ENCODE measurements at regions not wholly inside any gene's neighbourhood (a gene's known extent, or its start where the extent isn't known, plus 50 kb on each side); places are given as distances from the start of the nearest gene placed in this dataset.

DNA sequence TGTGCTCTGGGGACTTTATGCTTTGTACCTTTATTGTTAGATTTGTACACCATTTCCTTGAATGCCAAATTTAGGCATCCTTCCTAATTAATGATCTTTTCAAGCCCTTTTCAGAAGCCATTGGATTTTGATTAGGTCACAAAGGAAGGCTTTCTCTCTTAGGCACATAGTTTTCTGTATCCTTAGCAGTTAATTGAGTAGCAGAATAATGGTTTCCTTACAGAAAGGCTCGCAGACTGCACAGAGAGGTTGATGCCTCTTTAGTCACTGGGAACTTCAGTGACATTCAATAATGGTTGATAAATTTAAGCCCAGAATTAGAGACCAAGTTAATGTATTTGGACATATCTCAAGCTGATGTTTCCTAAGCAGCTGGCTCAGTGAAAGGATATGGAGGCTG lies 139.1 kb upstream of the VGLL2 start:
- H3K9me3 ChIP-seq (ENCODE audit: control insufficient read depth in 2 of 3, insufficient read depth in 1 of 3, low read length in 3 of 3), result no peaks in the 10 kb centered on the region
- intact Hi-C loops (cut with DNase I), result no loop called here
- H3K27ac ChIP-seq (ENCODE audit: low read depth in 2 of 2, low read length in 2 of 2), result no peak overlapping the region
- no peaks in the 10 kb centered on the region for H3K36me3 ChIP-seq (ENCODE audit: control insufficient read depth in 2 of 3, insufficient read depth in 3 of 3, low read length in 3 of 3)
- no peak overlapping the region for H3K4me3 ChIP-seq (ENCODE audit: low read length in 3 of 3)
- TF ChIP-seq, protein P1, sequence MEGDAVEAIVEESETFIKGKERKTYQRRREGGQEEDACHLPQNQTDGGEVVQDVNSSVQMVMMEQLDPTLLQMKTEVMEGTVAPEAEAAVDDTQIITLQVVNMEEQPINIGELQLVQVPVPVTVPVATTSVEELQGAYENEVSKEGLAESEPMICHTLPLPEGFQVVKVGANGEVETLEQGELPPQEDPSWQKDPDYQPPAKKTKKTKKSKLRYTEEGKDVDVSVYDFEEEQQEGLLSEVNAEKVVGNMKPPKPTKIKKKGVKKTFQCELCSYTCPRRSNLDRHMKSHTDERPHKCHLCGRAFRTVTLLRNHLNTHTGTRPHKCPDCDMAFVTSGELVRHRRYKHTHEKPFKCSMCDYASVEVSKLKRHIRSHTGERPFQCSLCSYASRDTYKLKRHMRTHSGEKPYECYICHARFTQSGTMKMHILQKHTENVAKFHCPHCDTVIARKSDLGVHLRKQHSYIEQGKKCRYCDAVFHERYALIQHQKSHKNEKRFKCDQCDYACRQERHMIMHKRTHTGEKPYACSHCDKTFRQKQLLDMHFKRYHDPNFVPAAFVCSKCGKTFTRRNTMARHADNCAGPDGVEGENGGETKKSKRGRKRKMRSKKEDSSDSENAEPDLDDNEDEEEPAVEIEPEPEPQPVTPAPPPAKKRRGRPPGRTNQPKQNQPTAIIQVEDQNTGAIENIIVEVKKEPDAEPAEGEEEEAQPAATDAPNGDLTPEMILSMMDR (IDR thresholded peaks at IDR 0.05; ENCODE audit: borderline replicate concordance, extremely low read depth, insufficient read depth), result no peak
- FAIRE-seq (no peak), DNase-seq (no peak)
- no peak overlapping the region for H3K9ac ChIP-seq (ENCODE audit: low read length in 3 of 3)
- H3K4me1 ChIP-seq (ENCODE audit: control insufficient read depth in 2 of 3, insufficient read depth in 2 of 3, low read depth in 1 of 3, low read length in 3 of 3), result no peaks in the 10 kb centered on the region
- H3K27me3 ChIP-seq (ENCODE audit: control insufficient read depth, insufficient read depth, low read length), result no peaks in the 10 kb centered on the region

DNA sequence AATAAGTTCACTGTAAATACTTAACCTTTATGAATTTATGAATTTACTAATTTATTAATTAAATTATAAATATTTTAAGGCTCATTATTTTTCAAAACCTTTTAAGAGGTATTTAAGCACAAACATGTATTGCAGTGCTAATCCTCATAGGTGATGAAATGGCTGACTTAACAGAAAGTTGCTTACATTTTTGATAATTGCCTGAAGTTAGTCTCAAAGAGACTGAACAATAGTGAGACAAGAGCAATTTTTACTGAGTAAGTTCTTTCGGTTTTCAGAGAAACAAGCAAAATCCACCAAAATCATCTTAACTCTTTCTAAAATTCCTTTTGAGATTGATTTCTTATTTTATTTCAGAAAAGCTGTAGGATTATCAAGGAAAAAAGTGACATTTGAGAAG lies 137.3 kb upstream of the VGLL2 start:
- no peak for FAIRE-seq
- Histone ChIP-seq H3K4me1 (ENCODE audit: control insufficient read depth in 2 of 3, insufficient read depth in 2 of 3, low read depth in 1 of 3, low read length in 3 of 3) (no peaks in the 10 kb centered on the region), H3K9me3 (ENCODE audit: control insufficient read depth in 2 of 3, insufficient read depth in 1 of 3, low read length in 3 of 3) (no peaks in the 10 kb centered on the region), H3K27me3 (ENCODE audit: control insufficient read depth, insufficient read depth, low read length) (no peaks in the 10 kb centered on the region), H3K4me3 (ENCODE audit: low read length in 3 of 3) (no peak overlapping the region), H3K36me3 (ENCODE audit: control insufficient read depth in 2 of 3, insufficient read depth in 3 of 3, low read length in 3 of 3) (no peaks in the 10 kb centered on the region), H3K9ac (ENCODE audit: low read length in 3 of 3) (no peak overlapping the region), H3K27ac (ENCODE audit: low read depth in 2 of 2, low read length in 2 of 2) (no peak overlapping the region)
- intact Hi-C loops (cut with DNase I), result no loop called here
- TF ChIP-seq, protein P1 (IDR thresholded peaks at IDR 0.05; ENCODE audit: borderline replicate concordance, extremely low read depth, insufficient read depth), result no peak
- no peak for DNase-seq

DNA sequence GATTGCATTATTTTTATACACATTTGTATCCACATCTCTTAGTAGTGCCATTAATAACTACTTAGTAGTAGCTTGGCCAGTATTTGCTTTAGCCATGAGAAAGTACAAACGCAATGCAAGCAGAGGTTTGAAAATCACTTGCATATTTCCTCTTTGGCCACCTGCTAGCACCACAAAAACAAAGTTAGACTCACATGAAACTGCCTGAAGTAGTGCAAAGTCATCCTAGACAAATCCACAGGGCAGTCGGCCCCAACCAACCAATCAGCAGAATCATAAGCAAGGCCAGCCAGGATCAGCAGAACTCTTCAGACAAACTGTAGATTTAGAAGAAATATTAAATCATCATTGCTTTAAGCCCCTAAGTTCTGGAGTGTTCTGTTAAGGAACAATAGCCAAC lies 135.2 kb upstream of the VGLL2 start:
- intact Hi-C loops (cut with DNase I), result no loop called here
- TF ChIP-seq, protein P1 (IDR thresholded peaks at IDR 0.05; ENCODE audit: borderline replicate concordance, extremely low read depth, insufficient read depth), result no peak
- DNase-seq, result no peak
- Histone ChIP-seq H3K4me3 (ENCODE audit: low read length in 3 of 3) (no peak overlapping the region), H3K27ac (ENCODE audit: low read depth in 2 of 2, low read length in 2 of 2) (no peak overlapping the region), H3K9me3 (ENCODE audit: control insufficient read depth in 2 of 3, insufficient read depth in 1 of 3, low read length in 3 of 3) (no peaks in the 10 kb centered on the region), H3K4me1 (ENCODE audit: control insufficient read depth in 2 of 3, insufficient read depth in 2 of 3, low read depth in 1 of 3, low read length in 3 of 3) (no peaks in the 10 kb centered on the region), H3K27me3 (ENCODE audit: control insufficient read depth, insufficient read depth, low read length) (no peaks in the 10 kb centered on the region), H3K9ac (ENCODE audit: low read length in 3 of 3) (no peak overlapping the region), H3K36me3 (ENCODE audit: control insufficient read depth in 2 of 3, insufficient read depth in 3 of 3, low read length in 3 of 3) (no peaks in the 10 kb centered on the region)
- no peak for FAIRE-seq

DNA sequence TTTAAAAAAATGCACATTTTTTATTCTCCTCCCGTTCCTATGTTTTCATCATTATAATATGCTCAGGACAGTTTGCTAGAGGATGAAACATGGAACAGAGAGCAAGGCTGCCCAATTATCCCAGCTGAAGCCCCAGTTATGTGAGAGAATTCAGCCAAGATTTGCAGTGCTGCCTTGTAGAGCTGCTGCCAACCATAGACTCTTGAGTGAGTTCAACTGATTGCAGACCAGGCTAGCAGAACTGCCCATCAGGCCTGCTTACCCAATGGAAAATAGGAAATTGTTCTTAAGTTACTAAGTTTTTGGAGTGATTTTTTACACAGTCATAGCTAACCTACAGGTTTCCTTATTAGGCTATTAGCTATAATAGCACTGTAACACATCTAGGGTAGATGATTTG lies 128.7 kb upstream of the VGLL2 start:
- H3K36me3 ChIP-seq (ENCODE audit: control insufficient read depth in 2 of 3, insufficient read depth in 3 of 3, low read length in 3 of 3), result no peaks in the 10 kb centered on the region
- no peaks in the 10 kb centered on the region for H3K4me1 ChIP-seq (ENCODE audit: control insufficient read depth in 2 of 3, insufficient read depth in 2 of 3, low read depth in 1 of 3, low read length in 3 of 3)
- no peaks in the 10 kb centered on the region for H3K27me3 ChIP-seq (ENCODE audit: control insufficient read depth, insufficient read depth, low read length)
- FAIRE-seq (no peak), DNase-seq (no peak)
- TF ChIP-seq, protein P1 (IDR thresholded peaks at IDR 0.05; ENCODE audit: borderline replicate concordance, extremely low read depth, insufficient read depth), result no peak
- intact Hi-C loops (cut with DNase I), result no loop called here
- H3K4me3 ChIP-seq (ENCODE audit: low read length in 3 of 3), result no peak overlapping the region
- H3K9me3 ChIP-seq (ENCODE audit: control insufficient read depth in 2 of 3, insufficient read depth in 1 of 3, low read length in 3 of 3), result no peaks in the 10 kb centered on the region
- no peak overlapping the region for H3K27ac ChIP-seq (ENCODE audit: low read depth in 2 of 2, low read length in 2 of 2)
- no peak overlapping the region for H3K9ac ChIP-seq (ENCODE audit: low read length in 3 of 3)

All from kidney (tissue), 13 donors.